ENCODE measurements at regions not wholly inside any gene's neighbourhood (a gene's known extent, or its start where the extent isn't known, plus 50 kb on each side); places are given as distances from the start of the nearest gene placed in this dataset.

DNA sequence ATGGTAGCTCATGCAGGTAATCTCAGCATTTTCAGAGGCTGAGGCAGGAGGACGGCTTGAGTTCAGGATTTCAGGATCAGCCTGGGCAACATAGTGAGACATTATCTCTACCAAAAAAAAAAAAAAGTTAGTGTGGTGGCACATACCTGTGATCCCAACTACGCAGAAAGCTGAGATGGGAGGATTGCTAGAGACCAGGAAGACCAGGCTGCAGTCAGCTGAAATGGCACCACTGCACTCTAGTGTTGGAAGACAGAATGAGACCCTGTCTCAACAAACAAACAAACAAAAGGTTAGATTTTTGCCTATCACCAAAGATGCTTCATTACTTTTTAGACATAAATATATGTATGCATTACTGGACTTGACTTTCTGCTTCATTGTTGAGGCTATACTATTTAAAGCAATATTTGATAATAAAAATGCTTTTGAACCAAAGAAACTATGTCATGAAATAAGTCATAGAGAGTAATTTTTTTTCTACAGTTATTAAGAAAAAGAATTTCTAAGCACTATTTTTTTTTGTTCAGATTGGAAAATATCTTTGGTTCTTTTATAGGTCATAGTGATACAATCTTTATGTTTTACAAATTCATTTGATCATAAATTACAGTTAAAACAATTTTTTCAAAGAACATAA is 1180.1 kb upstream of the ATXN8OS start:
- Histone ChIP-seq H3K9me2 (replicated peaks; ENCODE audit: control insufficient read depth, low read length) (no peaks in the 10 kb centered on the region), H3K27me3 (ENCODE audit: control insufficient read depth, low read length) (no peaks in the 10 kb centered on the region), H3K79me2 (ENCODE audit: control insufficient read depth, low read length) (no peaks in the 10 kb centered on the region), H3K27ac (ENCODE audit: low read depth, low read length) (no peak overlapping the region), H3K4me3 (ENCODE audit: low read length) (no peak overlapping the region), H3K4me2 (ENCODE audit: low read length) (no peak overlapping the region), H3K36me3 (ENCODE audit: control insufficient read depth, low read length) (no peaks in the 10 kb centered on the region), H3K4me1 (ENCODE audit: control insufficient read depth, low read length) (no peaks in the 10 kb centered on the region), H3K9me3 (ENCODE audit: control insufficient read depth, insufficient read depth, low read length) (no peaks in the 10 kb centered on the region), H3F3A (ENCODE audit: control insufficient read depth, insufficient read depth) (no peaks in the 10 kb centered on the region), H4K20me1 (ENCODE audit: control insufficient read depth, insufficient read depth, low read depth, low read length) (no peaks in the 10 kb centered on the region)
- TF ChIP-seq EZH2phosphoT487 (IDR thresholded peaks at IDR 0.05; ENCODE audit: borderline replicate concordance, low read length) = no peak
- TF ChIP-seq, protein P1, sequence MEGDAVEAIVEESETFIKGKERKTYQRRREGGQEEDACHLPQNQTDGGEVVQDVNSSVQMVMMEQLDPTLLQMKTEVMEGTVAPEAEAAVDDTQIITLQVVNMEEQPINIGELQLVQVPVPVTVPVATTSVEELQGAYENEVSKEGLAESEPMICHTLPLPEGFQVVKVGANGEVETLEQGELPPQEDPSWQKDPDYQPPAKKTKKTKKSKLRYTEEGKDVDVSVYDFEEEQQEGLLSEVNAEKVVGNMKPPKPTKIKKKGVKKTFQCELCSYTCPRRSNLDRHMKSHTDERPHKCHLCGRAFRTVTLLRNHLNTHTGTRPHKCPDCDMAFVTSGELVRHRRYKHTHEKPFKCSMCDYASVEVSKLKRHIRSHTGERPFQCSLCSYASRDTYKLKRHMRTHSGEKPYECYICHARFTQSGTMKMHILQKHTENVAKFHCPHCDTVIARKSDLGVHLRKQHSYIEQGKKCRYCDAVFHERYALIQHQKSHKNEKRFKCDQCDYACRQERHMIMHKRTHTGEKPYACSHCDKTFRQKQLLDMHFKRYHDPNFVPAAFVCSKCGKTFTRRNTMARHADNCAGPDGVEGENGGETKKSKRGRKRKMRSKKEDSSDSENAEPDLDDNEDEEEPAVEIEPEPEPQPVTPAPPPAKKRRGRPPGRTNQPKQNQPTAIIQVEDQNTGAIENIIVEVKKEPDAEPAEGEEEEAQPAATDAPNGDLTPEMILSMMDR (IDR thresholded peaks at IDR 0.05; ENCODE audit: low read depth, low read length, poor library complexity, severe bottlenecking) = peak; percentile 26

DNA sequence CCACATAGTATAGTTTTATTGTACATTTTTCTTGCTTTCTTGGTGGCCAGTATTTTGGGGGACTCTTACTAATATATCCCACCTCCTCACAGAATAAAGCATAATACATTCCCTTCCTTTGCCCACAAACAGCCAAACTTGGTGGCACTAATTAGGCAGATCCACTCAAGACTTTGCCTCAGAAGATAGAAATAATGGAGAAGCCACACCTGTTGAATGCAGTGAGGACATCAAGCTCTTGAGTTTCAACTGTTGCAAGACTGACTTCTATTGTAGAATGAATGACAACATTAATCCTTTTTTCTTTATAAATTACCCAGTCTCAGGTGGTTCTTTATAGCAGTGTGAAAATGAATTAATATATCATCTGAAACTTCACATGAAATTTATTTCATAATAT is 1183.6 kb upstream of the ATXN8OS start:
- H3K4me2 ChIP-seq (ENCODE audit: low read length) = no peak overlapping the region
- no peak overlapping the region for H3K4me3 ChIP-seq (ENCODE audit: low read length)
- H3K27me3 ChIP-seq (ENCODE audit: control insufficient read depth, low read length) = no peaks in the 10 kb centered on the region
- no peaks in the 10 kb centered on the region for H3K4me1 ChIP-seq (ENCODE audit: control insufficient read depth, low read length)
- no peaks in the 10 kb centered on the region for H4K20me1 ChIP-seq (ENCODE audit: control insufficient read depth, insufficient read depth, low read depth, low read length)
- TF ChIP-seq, protein P1 (IDR thresholded peaks at IDR 0.05; ENCODE audit: low read depth, low read length, poor library complexity, severe bottlenecking) = no peak
- no peak for TF ChIP-seq EZH2phosphoT487 (IDR thresholded peaks at IDR 0.05; ENCODE audit: borderline replicate concordance, low read length)
- no peak overlapping the region for H3K27ac ChIP-seq (ENCODE audit: low read depth, low read length)
- no peaks in the 10 kb centered on the region for H3F3A ChIP-seq (ENCODE audit: control insufficient read depth, insufficient read depth)
- no peaks in the 10 kb centered on the region for H3K36me3 ChIP-seq (ENCODE audit: control insufficient read depth, low read length)
- H3K9me3 ChIP-seq (ENCODE audit: control insufficient read depth, insufficient read depth, low read length) = no peaks in the 10 kb centered on the region
- no peaks in the 10 kb centered on the region for H3K9me2 ChIP-seq (replicated peaks; ENCODE audit: control insufficient read depth, low read length)
- no peaks in the 10 kb centered on the region for H3K79me2 ChIP-seq (ENCODE audit: control insufficient read depth, low read length)

DNA sequence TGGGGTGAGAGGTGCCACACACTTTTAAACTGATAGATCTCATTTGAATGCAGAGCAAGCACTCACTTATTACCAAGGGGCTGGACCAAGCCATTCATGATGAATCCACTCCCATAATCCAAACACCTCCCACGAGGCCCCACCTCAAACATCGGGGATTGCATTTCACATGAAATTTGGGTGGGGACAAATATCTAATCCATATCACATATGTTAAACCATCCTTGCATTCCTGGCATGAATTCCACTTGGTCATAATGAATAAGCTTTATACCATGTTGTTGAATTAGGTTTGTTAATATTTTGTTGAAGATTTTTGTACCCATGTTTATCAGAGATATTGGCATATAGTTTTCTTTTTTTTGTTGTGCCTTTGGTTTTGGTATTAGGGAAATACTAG is 1198.7 kb upstream of the ATXN8OS start:
- no peaks in the 10 kb centered on the region for H3K9me2 ChIP-seq (replicated peaks; ENCODE audit: control insufficient read depth, low read length)
- no peaks in the 10 kb centered on the region for H3F3A ChIP-seq (ENCODE audit: control insufficient read depth, insufficient read depth)
- no peaks in the 10 kb centered on the region for H3K27me3 ChIP-seq (ENCODE audit: control insufficient read depth, low read length)
- no peak for TF ChIP-seq EZH2phosphoT487 (IDR thresholded peaks at IDR 0.05; ENCODE audit: borderline replicate concordance, low read length)
- TF ChIP-seq, protein P1 (IDR thresholded peaks at IDR 0.05; ENCODE audit: low read depth, low read length, poor library complexity, severe bottlenecking) = no peak
- H4K20me1 ChIP-seq (ENCODE audit: control insufficient read depth, insufficient read depth, low read depth, low read length) = no peaks in the 10 kb centered on the region
- no peaks in the 10 kb centered on the region for H3K9me3 ChIP-seq (ENCODE audit: control insufficient read depth, insufficient read depth, low read length)
- H3K4me2 ChIP-seq (ENCODE audit: low read length) = no peak overlapping the region
- no peaks in the 10 kb centered on the region for H3K79me2 ChIP-seq (ENCODE audit: control insufficient read depth, low read length)
- H3K36me3 ChIP-seq (ENCODE audit: control insufficient read depth, low read length) = no peaks in the 10 kb centered on the region
- no peak overlapping the region for H3K27ac ChIP-seq (ENCODE audit: low read depth, low read length)
- H3K4me1 ChIP-seq (ENCODE audit: control insufficient read depth, low read length) = no peaks in the 10 kb centered on the region
- H3K4me3 ChIP-seq (ENCODE audit: low read length) = no peak overlapping the region

All from DOHH2 (cell line).